Esophagus squamous epithelium (tissue), 4 donors: ENCODE measurements at regions not wholly inside any gene's neighbourhood (a gene's known extent, or its start where the extent isn't known, plus 50 kb on each side); places are given as distances from the start of the nearest gene placed in this dataset.

ENCODE experiments used
- POLR2A ChIP-seq, 4 donors: fragments of 450-650 bp; IDR thresholded peaks; one replicate each; pipeline ENCODE4 v1.6.1; 2017; ENCODE audit warnings: antibody characterized with exemption in 4 of 4, mild to moderate bottlenecking in 4 of 4, moderate library complexity in 3 of 4
- TF ChIP-seq, protein P1 (sequence below), 6 experiments: fragments of 450-650 bp in 4 of 6; fragments of 200-600 bp in 2 of 6; sonication (generic) in 2 of 6; IDR thresholded peaks; one replicate each; pipeline ENCODE4 v1.5.1; 2016 to 2019; ENCODE audit warnings: antibody characterized with exemption in 6 of 6, mild to moderate bottlenecking in 4 of 6, moderate library complexity in 4 of 6

DNA sequence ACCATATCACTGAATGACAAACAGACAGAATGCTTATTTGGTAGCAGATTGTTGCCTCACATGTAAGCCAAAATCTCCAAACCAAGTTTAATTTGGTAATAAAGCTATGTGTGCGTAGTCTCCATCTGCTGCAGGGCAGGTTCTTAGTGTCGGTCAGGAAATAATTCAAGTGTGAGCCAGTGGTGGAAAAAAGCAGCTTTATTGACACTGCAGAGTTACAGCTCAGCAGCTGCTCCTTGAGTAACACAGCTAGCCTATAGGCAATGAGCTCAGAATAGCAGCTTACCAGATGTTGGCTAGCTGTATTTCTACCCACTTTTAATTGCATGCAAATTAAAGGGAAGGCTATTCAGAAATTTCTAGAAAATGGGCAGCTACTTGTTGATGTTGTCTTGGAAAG lies 757.8 kb upstream of the HS3ST1 start:
- TF ChIP-seq POLR2A (IDR thresholded peaks at IDR 0.05): no peak
- TF ChIP-seq, protein P1, sequence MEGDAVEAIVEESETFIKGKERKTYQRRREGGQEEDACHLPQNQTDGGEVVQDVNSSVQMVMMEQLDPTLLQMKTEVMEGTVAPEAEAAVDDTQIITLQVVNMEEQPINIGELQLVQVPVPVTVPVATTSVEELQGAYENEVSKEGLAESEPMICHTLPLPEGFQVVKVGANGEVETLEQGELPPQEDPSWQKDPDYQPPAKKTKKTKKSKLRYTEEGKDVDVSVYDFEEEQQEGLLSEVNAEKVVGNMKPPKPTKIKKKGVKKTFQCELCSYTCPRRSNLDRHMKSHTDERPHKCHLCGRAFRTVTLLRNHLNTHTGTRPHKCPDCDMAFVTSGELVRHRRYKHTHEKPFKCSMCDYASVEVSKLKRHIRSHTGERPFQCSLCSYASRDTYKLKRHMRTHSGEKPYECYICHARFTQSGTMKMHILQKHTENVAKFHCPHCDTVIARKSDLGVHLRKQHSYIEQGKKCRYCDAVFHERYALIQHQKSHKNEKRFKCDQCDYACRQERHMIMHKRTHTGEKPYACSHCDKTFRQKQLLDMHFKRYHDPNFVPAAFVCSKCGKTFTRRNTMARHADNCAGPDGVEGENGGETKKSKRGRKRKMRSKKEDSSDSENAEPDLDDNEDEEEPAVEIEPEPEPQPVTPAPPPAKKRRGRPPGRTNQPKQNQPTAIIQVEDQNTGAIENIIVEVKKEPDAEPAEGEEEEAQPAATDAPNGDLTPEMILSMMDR (IDR thresholded peaks at IDR 0.05): no peak
